H7 (cell line): ENCODE measurements at regions not wholly inside any gene's neighbourhood (a gene's known extent, or its start where the extent isn't known, plus 50 kb on each side); places are given as distances from the start of the nearest gene placed in this dataset.

Experiments used
- DNase-seq: peaks from one replicate; pipeline ENCODE4 v3.0.0; 2012
- H3K27me3 ChIP-seq: 2 replicates; pipeline ENCODE4 v1.6.0; 2011; ENCODE audit warnings: mild to moderate bottlenecking, low read length; ENCODE audit not compliant: control insufficient read depth, insufficient read depth
- H3K36me3 ChIP-seq: replicated peaks from 2 replicates; pipeline ENCODE4 v1.5.1; 2011; ENCODE audit warnings: low read length; ENCODE audit not compliant: control insufficient read depth, insufficient read depth
- H3K4me3 ChIP-seq: 2 replicates; pipeline ENCODE4 v1.5.1; 2011; ENCODE audit warnings: low read depth, mild to moderate bottlenecking, control low read depth, low read length, moderate library complexity; ENCODE audit not compliant: insufficient read depth

DNA sequence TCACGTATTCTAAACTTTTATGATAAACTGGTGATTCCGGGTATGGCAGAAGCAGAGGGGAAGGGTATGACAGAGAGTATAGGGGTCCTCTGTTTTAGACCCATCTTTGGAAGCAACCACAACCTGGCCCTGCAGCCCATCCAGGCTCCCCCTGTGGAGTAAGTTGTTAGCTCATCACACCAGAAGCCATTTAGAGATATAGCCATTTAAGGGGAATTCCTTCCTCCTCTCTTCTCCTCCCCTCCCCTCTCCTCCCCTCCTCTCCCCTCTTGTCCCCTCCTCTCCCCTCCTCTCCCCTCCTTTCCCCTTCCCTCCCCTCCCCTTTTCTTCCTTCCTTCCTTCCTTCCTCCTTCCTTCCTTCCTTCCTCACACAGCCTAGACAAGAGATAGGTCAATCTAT lies 197.3 kb upstream of the LDB2 start:
- H3K36me3 ChIP-seq, result no peaks in the 10 kb centered on the region
- DNase-seq, result no peak

DNA sequence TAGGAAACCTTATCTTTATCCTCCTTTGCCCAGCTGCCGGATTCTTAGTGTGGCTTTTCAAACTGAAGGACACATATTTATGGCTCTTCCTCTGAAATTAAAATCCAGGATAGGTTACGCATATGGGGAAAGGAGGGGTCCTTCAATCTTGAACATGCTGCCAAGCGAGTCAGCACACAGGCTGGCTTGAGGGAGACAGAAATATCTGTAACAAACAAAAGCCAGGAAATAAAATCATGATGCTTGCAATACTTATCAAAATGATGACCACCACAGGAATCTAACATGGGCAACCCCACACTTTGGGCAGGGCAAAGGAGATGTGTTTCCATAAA lies 196.4 kb upstream of the LDB2 start:
- DNase-seq, result no peak
- no peaks in the 10 kb centered on the region for H3K27me3 ChIP-seq
- no peak overlapping the region for H3K4me3 ChIP-seq
- no peaks in the 10 kb centered on the region for H3K36me3 ChIP-seq

More for the DNA sequence above, 197.3 kb upstream of the LDB2 start:
- no peaks in the 10 kb centered on the region for H3K27me3 ChIP-seq
- H3K4me3 ChIP-seq, result no peak overlapping the region

DNA sequence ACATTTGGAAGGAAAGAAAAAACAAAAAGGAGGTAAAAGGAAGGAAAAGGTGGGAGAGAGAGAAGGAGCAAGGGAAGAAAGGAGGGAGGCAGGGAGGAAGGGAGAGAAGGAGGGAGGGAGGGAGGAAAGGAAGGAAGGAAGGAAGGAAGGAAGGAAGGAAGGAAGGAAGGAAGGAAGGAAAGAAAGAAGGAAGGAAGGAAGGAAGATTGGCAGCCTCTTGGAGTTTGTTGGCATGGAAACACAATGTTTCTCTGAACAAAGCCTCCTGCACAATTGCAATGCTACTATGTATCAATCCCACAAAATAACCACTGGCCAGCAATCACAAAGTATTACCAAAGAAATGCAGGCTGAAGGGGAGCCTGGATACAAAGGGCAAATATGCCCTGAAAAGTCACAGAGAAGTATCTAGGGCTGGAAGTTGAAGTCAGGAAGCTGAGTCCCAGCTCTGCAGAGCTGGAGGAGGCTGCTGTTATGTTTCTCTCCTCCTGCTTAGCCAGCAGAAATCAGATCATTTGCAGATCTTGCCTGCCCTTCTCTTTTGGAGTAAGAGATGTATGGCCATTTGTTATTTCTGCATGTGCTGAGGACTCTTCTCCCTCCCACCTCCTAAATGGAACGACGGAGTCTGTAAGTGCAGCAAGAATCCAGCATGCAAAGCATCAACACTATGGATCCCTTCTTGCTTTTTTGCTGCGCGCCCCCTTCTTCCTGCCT lies 195.9 kb upstream of the LDB2 start:
- no peaks in the 10 kb centered on the region for H3K36me3 ChIP-seq
- no peak for DNase-seq
- no peak overlapping the region for H3K4me3 ChIP-seq
- H3K27me3 ChIP-seq, result no peaks in the 10 kb centered on the region

DNA sequence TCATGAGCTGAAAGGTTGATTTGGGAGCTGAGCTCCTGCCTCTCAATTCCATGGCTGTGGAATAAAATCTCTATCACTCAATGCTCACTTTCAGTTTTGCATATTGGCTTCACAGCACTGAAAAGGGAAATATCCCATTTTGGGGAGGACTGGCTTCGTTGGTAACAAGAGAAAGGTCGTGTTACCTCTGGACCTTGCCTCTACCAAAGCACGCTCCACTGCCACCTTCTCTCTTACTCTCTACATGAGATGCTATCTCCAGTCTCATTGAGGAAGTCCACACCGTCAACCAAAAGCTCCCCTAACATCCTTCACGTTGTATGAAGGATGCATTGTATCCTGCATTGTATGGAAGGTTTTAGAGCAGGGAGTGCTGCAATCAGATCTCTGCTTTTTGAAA lies 195.0 kb upstream of the LDB2 start:
- no peak for DNase-seq
- no peaks in the 10 kb centered on the region for H3K27me3 ChIP-seq
- H3K4me3 ChIP-seq, result no peak overlapping the region
- no peaks in the 10 kb centered on the region for H3K36me3 ChIP-seq

DNA sequence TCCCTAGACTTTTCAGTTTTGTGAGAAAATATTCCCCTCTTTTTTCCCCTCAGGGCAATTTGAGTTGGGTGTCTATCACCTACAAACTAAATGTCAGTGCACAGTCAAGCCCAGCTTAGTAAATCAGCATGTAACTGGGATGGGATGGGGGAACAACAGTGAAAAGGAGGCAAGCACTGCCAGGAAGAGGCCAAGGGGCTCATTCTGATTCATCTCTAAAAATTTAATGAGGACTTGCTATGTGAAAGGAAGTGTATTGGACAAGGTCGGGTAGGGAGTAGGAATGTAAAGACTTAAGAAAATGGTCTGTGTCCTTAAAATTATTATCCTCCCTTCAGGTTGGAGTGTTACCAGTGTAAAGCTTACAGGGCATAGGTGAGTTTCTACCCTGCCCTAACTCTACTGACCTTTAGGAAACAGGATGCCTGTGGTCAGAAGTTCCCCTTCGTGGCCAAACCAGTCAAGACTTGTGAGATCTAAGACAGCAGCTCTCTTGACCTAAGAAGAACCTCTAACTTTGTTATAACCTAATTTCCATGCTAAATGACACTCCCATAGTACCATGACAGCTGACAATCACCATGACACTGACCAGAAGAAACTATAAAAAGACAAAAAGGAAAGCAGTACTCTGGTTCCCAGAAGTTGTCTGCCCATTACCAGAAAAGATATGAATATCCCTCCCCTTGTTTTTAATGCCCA lies 194.4 kb upstream of the LDB2 start:
- Histone ChIP-seq H3K27me3 (no peaks in the 10 kb centered on the region), H3K36me3 (no peaks in the 10 kb centered on the region), H3K4me3 (no peak overlapping the region)
- no peak for DNase-seq

DNA sequence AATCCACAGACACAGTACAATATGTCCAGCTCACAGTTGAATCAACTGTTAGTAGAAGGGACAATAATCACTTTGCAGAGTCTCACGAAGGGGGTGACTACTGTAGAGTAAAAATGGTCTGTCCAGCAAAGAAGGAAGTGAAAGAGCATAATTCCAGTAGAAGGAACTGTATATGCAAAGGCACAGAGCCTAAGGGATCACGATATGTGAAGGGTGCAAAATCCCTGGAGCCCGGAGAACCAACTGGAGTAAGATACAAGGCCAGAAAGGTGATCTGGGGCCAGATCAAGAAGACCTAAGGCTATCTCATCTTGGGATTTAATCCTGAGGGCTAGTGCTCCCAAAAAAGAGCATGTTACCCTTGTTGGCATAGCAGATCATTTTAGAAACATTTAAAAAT lies 192.7 kb upstream of the LDB2 start:
- H3K27me3 ChIP-seq, result no peaks in the 10 kb centered on the region
- no peak overlapping the region for H3K4me3 ChIP-seq
- DNase-seq, result no peak

DNA sequence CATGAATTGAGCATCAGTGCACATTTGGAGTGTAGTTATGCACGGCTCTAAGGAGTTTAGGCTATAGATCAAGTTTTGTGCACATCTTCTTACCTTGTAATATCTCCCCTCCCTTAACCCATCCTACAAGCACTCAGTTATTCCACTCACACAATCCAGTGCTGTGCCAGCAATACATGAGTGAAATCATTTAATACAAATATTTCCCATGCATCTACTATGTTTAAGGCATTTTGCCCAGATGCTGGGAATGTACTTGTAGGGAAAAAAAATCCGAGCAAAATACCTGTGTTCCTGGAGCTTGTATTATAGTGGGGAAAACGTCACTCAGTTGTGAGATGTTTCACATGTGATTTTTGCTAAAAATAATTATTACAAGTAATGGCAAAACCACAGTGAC lies 191.6 kb upstream of the LDB2 start:
- no peaks in the 10 kb centered on the region; the same call in 1 of the 2 replicates for H3K36me3 ChIP-seq
- DNase-seq, result no peak
- H3K27me3 ChIP-seq, result no peaks in the 10 kb centered on the region
- no peak overlapping the region for H3K4me3 ChIP-seq

More for the DNA sequence above, 192.7 kb upstream of the LDB2 start:
- H3K36me3 ChIP-seq, result no peaks in the 10 kb centered on the region; the same call in 1 of the 2 replicates

DNA sequence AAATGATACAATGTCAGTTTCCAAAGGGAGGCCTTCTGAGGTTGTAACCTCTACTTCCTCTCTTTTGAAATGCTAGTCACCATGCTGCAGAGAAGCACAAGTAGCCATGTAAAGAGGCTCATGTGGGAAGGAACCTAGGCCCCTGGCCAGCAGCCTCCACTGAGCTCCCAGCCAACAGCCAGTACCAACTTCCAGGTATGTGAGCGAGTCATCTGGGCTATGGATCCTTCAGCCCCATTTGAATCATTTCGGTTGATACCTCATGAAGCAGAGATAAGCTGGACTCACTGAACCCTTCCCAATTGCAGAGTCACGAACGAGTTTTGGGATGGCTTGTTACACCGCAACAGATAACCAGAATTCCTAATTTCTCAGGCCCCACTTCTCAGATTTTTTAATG lies 187.0 kb upstream of the LDB2 start:
- DNase-seq, result no peak
- no peak overlapping the region for H3K4me3 ChIP-seq
- no peaks in the 10 kb centered on the region for H3K27me3 ChIP-seq
- H3K36me3 ChIP-seq, result no peaks in the 10 kb centered on the region; the same call in 1 of the 2 replicates

DNA sequence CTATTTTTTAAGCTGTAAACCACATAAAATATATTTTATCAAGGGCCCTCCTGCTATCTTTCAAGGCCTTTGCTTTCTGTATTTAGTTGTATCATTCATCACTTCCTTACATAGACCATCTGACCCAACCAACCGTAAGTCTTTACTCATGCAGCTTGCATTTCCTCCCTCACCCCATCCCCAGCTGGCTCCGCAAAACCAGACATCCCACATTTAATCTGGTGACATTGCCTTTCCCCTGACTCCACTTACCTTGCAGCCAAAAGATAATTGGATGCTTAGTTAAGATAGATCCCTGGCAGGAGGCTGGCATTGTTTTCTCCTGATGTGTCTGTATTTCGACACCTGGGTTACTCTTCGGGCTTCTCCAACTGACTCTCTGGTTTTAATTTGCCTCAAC lies 183.7 kb upstream of the LDB2 start:
- Histone ChIP-seq H3K27me3 (no peaks in the 10 kb centered on the region), H3K36me3 (no peaks in the 10 kb centered on the region; the same call in 1 of the 2 replicates), H3K4me3 (no peak overlapping the region)
- DNase-seq, result no peak

DNA sequence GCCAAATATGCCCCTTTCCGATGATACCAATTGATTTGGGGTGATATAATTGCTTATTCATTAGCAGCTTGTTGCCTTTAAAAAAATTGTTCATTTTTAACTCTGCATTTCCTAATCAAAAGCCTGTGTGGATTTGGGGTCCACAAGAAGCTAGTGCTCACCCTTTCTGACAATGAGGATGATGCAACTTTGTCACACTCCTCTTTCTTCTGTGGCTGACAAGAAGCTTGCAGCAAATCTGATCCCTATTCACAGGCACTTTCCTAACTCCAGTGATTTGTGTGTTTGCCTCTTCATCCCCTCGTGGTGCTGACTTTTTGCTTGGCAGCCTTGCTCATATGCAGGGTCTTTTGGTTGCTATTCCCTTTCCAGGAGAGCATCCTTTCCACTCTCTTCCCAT lies 182.7 kb upstream of the LDB2 start:
- Histone ChIP-seq H3K36me3 (no peaks in the 10 kb centered on the region), H3K4me3 (no peak overlapping the region), H3K27me3 (no peaks in the 10 kb centered on the region)
- no peak for DNase-seq

DNA sequence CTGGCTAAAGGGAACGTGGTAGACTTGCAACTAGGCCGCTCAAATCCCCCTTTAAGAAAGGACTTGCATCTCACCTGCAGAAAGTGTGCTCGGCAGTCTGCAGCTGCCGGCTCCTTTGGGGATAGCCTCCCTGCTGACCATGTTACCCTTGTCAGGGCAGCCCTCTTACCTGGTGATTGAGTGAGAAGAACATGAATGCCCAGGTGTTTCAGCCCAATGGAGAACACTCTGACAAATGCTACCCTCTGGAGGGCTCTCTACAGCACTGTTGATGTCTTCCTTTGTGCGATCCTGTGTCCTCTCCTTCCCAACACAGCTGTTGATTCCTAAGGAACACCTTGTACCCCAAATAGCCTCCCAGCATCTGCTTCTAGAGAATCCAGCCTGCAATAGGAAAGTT lies 178.7 kb upstream of the LDB2 start:
- H3K27me3 ChIP-seq, result no peaks in the 10 kb centered on the region
- peak; percentile 12 for DNase-seq
- H3K4me3 ChIP-seq, result no peak overlapping the region
- no peaks in the 10 kb centered on the region for H3K36me3 ChIP-seq

DNA sequence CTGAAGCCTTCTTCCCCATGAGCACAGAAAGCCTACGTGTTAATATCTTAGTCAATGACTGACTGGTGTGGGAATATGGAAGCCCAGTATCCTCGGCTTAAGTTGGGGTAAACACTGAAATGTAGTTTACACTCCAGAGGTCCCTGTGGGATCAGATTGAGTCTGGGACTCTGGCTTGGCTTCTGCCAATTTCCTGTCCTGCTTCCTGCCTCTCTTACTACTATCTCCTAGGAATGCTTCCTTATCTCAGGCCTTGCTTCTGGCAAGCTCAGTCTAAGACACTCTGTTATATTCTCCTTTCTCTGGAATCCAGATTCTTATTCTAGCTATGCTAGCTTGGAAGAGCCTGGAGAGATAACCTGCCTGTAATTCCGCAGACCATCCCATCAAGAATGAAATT lies 174.0 kb upstream of the LDB2 start:
- H3K27me3 ChIP-seq, result no peaks in the 10 kb centered on the region
- DNase-seq, result no peak

DNA sequence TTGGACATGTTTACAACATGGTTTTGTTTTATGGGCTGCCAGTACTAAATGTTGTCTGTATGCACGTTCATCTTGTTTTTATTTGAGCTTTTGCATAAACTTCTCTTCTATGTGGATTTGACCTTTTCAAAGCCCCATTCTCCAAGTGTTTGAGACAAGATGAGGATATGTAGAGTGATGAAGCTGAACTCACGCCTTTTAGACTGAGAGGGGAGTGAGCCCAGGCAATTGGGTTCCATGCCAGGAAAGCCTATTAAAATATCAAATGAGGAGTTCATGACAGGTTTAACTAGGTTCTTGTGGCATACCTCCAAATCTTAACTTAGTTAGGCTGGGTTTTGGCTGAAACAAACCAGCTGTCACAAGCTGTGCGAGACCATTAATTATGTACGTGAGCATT lies 170.4 kb upstream of the LDB2 start:
- Histone ChIP-seq H3K4me3 (no peak overlapping the region), H3K27me3 (no peaks in the 10 kb centered on the region), H3K36me3 (no peaks in the 10 kb centered on the region)
- no peak for DNase-seq

More for the DNA sequence above, 174.0 kb upstream of the LDB2 start:
- H3K4me3 ChIP-seq, result no peak overlapping the region
- no peaks in the 10 kb centered on the region for H3K36me3 ChIP-seq

DNA sequence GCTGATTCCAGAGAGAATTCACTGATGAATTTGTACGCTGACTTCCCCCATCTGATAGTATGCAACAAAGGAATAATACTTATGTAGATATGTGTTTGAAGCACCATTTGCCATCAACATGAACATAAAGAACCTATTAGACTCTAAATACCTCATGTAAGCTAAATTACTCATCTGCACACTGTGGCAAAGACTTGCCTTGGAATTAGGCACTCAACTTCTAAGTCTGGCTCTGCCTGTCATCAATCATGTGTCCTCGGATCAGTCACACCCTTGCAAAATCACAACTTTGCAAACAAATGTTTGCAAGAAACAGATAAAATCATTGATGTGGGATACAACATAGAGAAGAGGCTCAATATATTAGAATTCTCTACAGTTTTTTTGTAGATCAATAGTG lies 169.9 kb upstream of the LDB2 start:
- no peaks in the 10 kb centered on the region for H3K27me3 ChIP-seq
- no peak overlapping the region for H3K4me3 ChIP-seq
- no peaks in the 10 kb centered on the region for H3K36me3 ChIP-seq
- DNase-seq, result no peak

DNA sequence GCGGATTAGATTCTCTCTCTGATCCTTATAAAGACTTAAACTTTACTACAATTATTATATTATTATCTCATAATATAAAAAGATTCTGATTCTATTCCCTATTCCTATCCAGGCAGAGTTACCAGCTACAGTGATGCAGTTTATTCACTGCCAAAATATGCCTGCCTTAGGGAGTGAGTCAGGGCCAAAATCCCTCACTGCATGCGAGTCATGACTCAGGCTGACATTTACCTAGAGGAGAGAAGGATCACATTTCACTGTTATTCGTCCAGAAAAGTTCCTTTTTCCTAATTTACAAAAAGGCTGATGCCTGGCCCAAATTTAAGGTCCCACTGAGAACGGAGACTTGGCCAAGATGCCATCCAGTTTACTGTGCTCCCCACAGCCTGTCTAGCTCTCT lies 168.5 kb upstream of the LDB2 start:
- no peak overlapping the region for H3K4me3 ChIP-seq
- no peaks in the 10 kb centered on the region for H3K36me3 ChIP-seq
- no peaks in the 10 kb centered on the region for H3K27me3 ChIP-seq
- no peak for DNase-seq
